GM12878 (cell line): ENCODE measurements at regions not wholly inside any gene's neighbourhood (a gene's known extent, or its start where the extent isn't known, plus 50 kb on each side); places are given as distances from the start of the nearest gene placed in this dataset.

ENCODE experiments used
- ATAC-seq: fragments of 200-7000 bp; cut with Tn5 transposase; 3 replicates; pipeline ENCODE4 v1.9.1; 2020; ENCODE audit warnings: mild to moderate bottlenecking, moderate library complexity
- BruUV-seq: library from RNA; stranded (reverse); fragments of 400-500 nt; replicated peaks from 2 replicates; lab custom pipeline; 2021; lab: Mats Ljungman, UMichigan
- CTCF ChIA-PET: fragments of 300-600 bp; sonication (Branson Sonifier 250); formaldehyde crosslinking; extraction: SDS; loops from one replicate; lab custom pipeline; 2021; ENCODE audit warnings: inconsistent platforms; lab: Yijun Ruan, JAX
- POLR2A ChIA-PET: fragments of 350-600 bp; formaldehyde crosslinking; extraction: SDS; loops from one replicate; lab custom pipeline; 2021; ENCODE audit warnings: inconsistent platforms; lab: Charles Lee
- RAD21 ChIA-PET: fragments of 300-600 bp; sonication (Branson Sonifier 250); formaldehyde crosslinking; loops from one replicate; lab custom pipeline; 2023; ENCODE audit warnings: antibody characterized with exemption; ENCODE audit not compliant: unreplicated experiment; lab: Charles Lee
- SMC1A ChIA-PET: fragments of 300-600 bp; sonication (Branson Sonifier 250); formaldehyde crosslinking; loops from one replicate; lab custom pipeline; 2023; ENCODE audit not compliant: unreplicated experiment, uncharacterized antibody; lab: Charles Lee
- DNase-seq: peaks from one replicate; pipeline ENCODE4 v3.0.0-alpha.2; 2011; ENCODE audit warnings: low read depth, low spot score
- FAIRE-seq: peaks from 3 replicates; lab custom pipeline; 2011; peaks lifted over from hg19 to GRCh38; lab: Jason Lieb, UNC
- H2AFZ ChIP-seq: 2 replicates; pipeline ENCODE4 v1.6.0; 2011; ENCODE audit warnings: low read depth, low read length, control low read depth; ENCODE audit not compliant: control insufficient read depth
- H3K27ac ChIP-seq: 2 replicates; pipeline ENCODE4 v1.5.1; 2011; ENCODE audit warnings: control low read depth; ENCODE audit not compliant: control insufficient read depth, insufficient read depth
- H3K27me3 ChIP-seq, 2 experiments: replicated peaks in 1 of 2; 2 replicates each; pipeline versions ENCODE4 v1.6.0 to v1.6.1; 2011; ENCODE audit warnings: low read length in 1 of 2; ENCODE audit not compliant: control insufficient read depth in 2 of 2, insufficient read depth in 2 of 2
- H3K36me3 ChIP-seq, 2 experiments: 2 replicates each; pipeline ENCODE4 v1.5.1; 2011; ENCODE audit warnings: low read length in 1 of 2; ENCODE audit not compliant: control insufficient read depth in 2 of 2, insufficient read depth in 2 of 2
- H3K4me1 ChIP-seq: 2 replicates; pipeline ENCODE4 v1.6.1; 2011; ENCODE audit warnings: mild to moderate bottlenecking, low read length, moderate library complexity, mixed read lengths; ENCODE audit not compliant: control insufficient read depth, insufficient read depth
- H3K4me2 ChIP-seq: 2 replicates; pipeline ENCODE4 v1.6.0; 2011; ENCODE audit warnings: control low read depth; ENCODE audit not compliant: control insufficient read depth, insufficient read depth
- H3K4me3 ChIP-seq: fragments of 200-600 bp; sonication (generic); 2 replicates; pipeline ENCODE4 v1.5.1; 2016
- H3K79me2 ChIP-seq: 2 replicates; pipeline ENCODE4 v1.6.0; 2011; ENCODE audit warnings: low read length; ENCODE audit not compliant: control insufficient read depth, insufficient read depth
- H3K9ac ChIP-seq: 2 replicates; pipeline ENCODE4 v1.8.0; 2011; ENCODE audit warnings: low read length, control low read depth, mixed read lengths; ENCODE audit not compliant: control insufficient read depth, insufficient read depth
- H3K9me3 ChIP-seq: replicated peaks from 3 replicates; pipeline ENCODE4 v1.5.1; 2011; ENCODE audit warnings: mild to moderate bottlenecking, low read length; ENCODE audit not compliant: control insufficient read depth, insufficient read depth
- H4K20me1 ChIP-seq: 2 replicates; pipeline ENCODE4 v1.6.0; 2011; ENCODE audit not compliant: control insufficient read depth, insufficient read depth
- ATF7 ChIP-seq: fragments of 450-650 bp; IDR thresholded peaks from 2 replicates; pipeline ENCODE4 v1.6.1; 2016; ENCODE audit warnings: low read depth, mild to moderate bottlenecking
- EGR1 ChIP-seq, 2 experiments: IDR thresholded peaks; 1 replicate in 1 of 2; 2 replicates in 1 of 2; pipeline ENCODE4 v1.6.1; 2011 to 2012; ENCODE audit warnings: low read depth in 2 of 2, low read length in 2 of 2, borderline replicate concordance in 1 of 2, mild to moderate bottlenecking in 1 of 2, moderate library complexity in 1 of 2
- EZH2 ChIP-seq: IDR thresholded peaks from 2 replicates; pipeline ENCODE4 v1.6.1; 2012; ENCODE audit warnings: low read depth, mild to moderate bottlenecking, control low read depth, inconsistent platforms, low read length, borderline replicate concordance; ENCODE audit not compliant: control insufficient read depth
- GATAD2B ChIP-seq: fragments of 450-650 bp; conservative IDR thresholded peaks from 2 replicates; pipeline ENCODE4 v1.6.1; 2017; ENCODE audit warnings: low read depth, mild to moderate bottlenecking, moderate library complexity
- HDAC2 ChIP-seq: fragments of 200-600 bp; sonication (generic); IDR thresholded peaks from 2 replicates; pipeline ENCODE4 v1.6.1; 2017
- NFIC ChIP-seq: IDR thresholded peaks from 2 replicates; pipeline ENCODE4 v1.6.1; 2012; ENCODE audit warnings: low read depth, mild to moderate bottlenecking, inconsistent platforms, low read length, moderate library complexity
- TBL1XR1 ChIP-seq: IDR thresholded peaks from 2 replicates; pipeline ENCODE4 v1.6.1; 2012; ENCODE audit warnings: low read depth, low read length, improper control_type of control experiment
- WRNIP1 ChIP-seq: IDR thresholded peaks from 2 replicates; pipeline ENCODE4 v1.6.1; 2011; ENCODE audit warnings: low read depth, low read length, improper control_type of control experiment, borderline replicate concordance
- WGBS: methylation state at CpG from one replicate; pipeline ENCODE4 v1.1.6; 2016; ENCODE audit warnings: low lambda C conversion rate; ENCODE audit not compliant: insufficient replicate concordance, insufficient coverage; ENCODE audit errors: missing lambda C conversion rate; 5-methylcytosine and 5-hydroxymethylcytosine counted together
- in situ Hi-C: fragments of 300-500 bp; cut with MboI; formaldehyde crosslinking; loops from 9 replicates; pipeline ENCODE4 v1.14.3; 2018; ENCODE audit warnings: mixed read lengths
- intact Hi-C: fragments of 100-400 bp; cut with micrococcal nuclease; formaldehyde crosslinking; loops from one replicate; pipeline ENCODE4 v1.14.2; 2022; ENCODE audit not compliant: unreplicated experiment
- TF ChIP-seq, protein P1 (sequence below): fragments of 450-650 bp; conservative IDR thresholded peaks from 2 replicates; pipeline ENCODE4 v1.6.1; 2017; ENCODE audit warnings: mild to moderate bottlenecking, moderate library complexity
- TF ChIP-seq, protein P2 (sequence below): IDR thresholded peaks from 2 replicates; pipeline ENCODE4 v1.6.1; 2012; ENCODE audit warnings: improper control_type of control experiment, low read depth, low read length; ENCODE audit not compliant: insufficient replicate concordance
- TF ChIP-seq, protein P3 (sequence below): IDR thresholded peaks from 2 replicates; pipeline ENCODE4 v1.6.1; 2012; ENCODE audit warnings: low read depth, low read length, improper control_type of control experiment

DNA sequence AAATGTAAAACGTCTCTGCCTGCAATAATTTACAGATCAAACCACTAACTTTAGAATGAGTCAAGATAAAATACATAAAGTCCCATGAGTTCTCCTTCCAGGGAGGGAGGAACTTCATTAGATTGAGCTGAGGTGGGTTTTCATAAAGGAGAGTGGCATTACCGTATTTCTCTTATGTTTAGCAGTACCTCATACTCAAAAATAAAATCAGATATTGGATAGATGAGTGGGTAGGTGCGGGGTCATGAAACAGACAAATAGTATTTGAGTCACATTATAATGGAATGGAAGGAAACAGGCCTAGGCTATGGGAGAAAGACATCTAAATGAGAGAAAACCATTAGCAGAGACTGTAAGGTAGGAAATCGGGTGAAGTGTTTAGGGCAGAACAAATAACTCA is 166.1 kb upstream of the SMLR1 start:
- POLR2A ChIA-PET: no interaction called here
- SMC1A ChIA-PET: interaction anchor here (2.3 kb wide), 1 partner anchor 15 kb away, joined by 8 read pairs; no protein-coding TSS in a partner anchor
- TF ChIP-seq TBL1XR1: no peak
- no peak for TF ChIP-seq ATF7
- TF ChIP-seq GATAD2B: no peak
- TF ChIP-seq HDAC2: no peak
- no peak for TF ChIP-seq EZH2
- TF ChIP-seq, protein P1, sequence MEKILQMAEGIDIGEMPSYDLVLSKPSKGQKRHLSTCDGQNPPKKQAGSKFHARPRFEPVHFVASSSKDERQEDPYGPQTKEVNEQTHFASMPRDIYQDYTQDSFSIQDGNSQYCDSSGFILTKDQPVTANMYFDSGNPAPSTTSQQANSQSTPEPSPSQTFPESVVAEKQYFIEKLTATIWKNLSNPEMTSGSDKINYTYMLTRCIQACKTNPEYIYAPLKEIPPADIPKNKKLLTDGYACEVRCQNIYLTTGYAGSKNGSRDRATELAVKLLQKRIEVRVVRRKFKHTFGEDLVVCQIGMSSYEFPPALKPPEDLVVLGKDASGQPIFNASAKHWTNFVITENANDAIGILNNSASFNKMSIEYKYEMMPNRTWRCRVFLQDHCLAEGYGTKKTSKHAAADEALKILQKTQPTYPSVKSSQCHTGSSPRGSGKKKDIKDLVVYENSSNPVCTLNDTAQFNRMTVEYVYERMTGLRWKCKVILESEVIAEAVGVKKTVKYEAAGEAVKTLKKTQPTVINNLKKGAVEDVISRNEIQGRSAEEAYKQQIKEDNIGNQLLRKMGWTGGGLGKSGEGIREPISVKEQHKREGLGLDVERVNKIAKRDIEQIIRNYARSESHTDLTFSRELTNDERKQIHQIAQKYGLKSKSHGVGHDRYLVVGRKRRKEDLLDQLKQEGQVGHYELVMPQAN: no peak
- TF ChIP-seq WRNIP1: no peak
- TF ChIP-seq EGR1 (IDR thresholded peaks at IDR 0.05; ENCODE audit: borderline replicate concordance in 1 of 2, low read depth in 2 of 2, low read length in 2 of 2): no peak
- no peak for TF ChIP-seq NFIC
- TF ChIP-seq, protein P2, sequence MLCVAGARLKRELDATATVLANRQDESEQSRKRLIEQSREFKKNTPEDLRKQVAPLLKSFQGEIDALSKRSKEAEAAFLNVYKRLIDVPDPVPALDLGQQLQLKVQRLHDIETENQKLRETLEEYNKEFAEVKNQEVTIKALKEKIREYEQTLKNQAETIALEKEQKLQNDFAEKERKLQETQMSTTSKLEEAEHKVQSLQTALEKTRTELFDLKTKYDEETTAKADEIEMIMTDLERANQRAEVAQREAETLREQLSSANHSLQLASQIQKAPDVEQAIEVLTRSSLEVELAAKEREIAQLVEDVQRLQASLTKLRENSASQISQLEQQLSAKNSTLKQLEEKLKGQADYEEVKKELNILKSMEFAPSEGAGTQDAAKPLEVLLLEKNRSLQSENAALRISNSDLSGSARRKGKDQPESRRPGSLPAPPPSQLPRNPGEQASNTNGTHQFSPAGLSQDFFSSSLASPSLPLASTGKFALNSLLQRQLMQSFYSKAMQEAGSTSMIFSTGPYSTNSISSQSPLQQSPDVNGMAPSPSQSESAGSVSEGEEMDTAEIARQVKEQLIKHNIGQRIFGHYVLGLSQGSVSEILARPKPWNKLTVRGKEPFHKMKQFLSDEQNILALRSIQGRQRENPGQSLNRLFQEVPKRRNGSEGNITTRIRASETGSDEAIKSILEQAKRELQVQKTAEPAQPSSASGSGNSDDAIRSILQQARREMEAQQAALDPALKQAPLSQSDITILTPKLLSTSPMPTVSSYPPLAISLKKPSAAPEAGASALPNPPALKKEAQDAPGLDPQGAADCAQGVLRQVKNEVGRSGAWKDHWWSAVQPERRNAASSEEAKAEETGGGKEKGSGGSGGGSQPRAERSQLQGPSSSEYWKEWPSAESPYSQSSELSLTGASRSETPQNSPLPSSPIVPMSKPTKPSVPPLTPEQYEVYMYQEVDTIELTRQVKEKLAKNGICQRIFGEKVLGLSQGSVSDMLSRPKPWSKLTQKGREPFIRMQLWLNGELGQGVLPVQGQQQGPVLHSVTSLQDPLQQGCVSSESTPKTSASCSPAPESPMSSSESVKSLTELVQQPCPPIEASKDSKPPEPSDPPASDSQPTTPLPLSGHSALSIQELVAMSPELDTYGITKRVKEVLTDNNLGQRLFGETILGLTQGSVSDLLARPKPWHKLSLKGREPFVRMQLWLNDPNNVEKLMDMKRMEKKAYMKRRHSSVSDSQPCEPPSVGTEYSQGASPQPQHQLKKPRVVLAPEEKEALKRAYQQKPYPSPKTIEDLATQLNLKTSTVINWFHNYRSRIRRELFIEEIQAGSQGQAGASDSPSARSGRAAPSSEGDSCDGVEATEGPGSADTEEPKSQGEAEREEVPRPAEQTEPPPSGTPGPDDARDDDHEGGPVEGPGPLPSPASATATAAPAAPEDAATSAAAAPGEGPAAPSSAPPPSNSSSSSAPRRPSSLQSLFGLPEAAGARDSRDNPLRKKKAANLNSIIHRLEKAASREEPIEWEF: no peak
- TF ChIP-seq, protein P3, sequence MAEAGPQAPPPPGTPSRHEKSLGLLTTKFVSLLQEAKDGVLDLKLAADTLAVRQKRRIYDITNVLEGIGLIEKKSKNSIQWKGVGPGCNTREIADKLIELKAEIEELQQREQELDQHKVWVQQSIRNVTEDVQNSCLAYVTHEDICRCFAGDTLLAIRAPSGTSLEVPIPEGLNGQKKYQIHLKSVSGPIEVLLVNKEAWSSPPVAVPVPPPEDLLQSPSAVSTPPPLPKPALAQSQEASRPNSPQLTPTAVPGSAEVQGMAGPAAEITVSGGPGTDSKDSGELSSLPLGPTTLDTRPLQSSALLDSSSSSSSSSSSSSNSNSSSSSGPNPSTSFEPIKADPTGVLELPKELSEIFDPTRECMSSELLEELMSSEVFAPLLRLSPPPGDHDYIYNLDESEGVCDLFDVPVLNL: no peak
- in situ Hi-C loops (no loop called here), intact Hi-C loops (no loop called here)
- no peaks in the 10 kb centered on the region for H3K79me2 ChIP-seq
- no peak overlapping the region for H3K27ac ChIP-seq
- H3K9me3 ChIP-seq: no peaks in the 10 kb centered on the region
- CTCF ChIA-PET: no interaction called here
- no peak overlapping the region for H3K4me2 ChIP-seq
- H4K20me1 ChIP-seq: no peaks in the 10 kb centered on the region
- DNase-seq: no peak
- no peak for FAIRE-seq
- 43% methylated on average over 4 of the region's 4 CpGs for WGBS
- no peak overlapping the region for H3K4me3 ChIP-seq
- no peak for ATAC-seq
- RAD21 ChIA-PET: no interaction called here
- no TSS peak for BruUV-seq
- H2AFZ ChIP-seq: no peak overlapping the region
- H3K36me3 ChIP-seq: no peaks in the 10 kb centered on the region
- no peaks in the 10 kb centered on the region for H3K27me3 ChIP-seq
- no peaks in the 10 kb centered on the region for H3K4me1 ChIP-seq
- H3K9ac ChIP-seq: no peak overlapping the region
